ENCODE measurements at regions not wholly inside any gene's neighbourhood (a gene's known extent, or its start where the extent isn't known, plus 50 kb on each side); places are given as distances from the start of the nearest gene placed in this dataset.
"Not testable (repeated sequence)": the region's sequence is repeated elsewhere in the genome, so short reads cannot be mapped to it uniquely, and the experiment has no call there.

GRCh38 chr10:6833458-6834011 is 253.5 kb upstream of the PRKCQ start:
- TF ChIP-seq MAX (IDR thresholded peaks at IDR 0.05; ENCODE audit: low read depth, low read length) (no peak), POLR2A (IDR thresholded peaks at IDR 0.05; ENCODE audit: extremely low read depth, insufficient read length) (no peak), MYC (IDR thresholded peaks at IDR 0.05; ENCODE audit: low read depth, low read length) (no peak), CTCF (IDR thresholded peaks at IDR 0.05; ENCODE audit: low read depth, low read length) (no peak)
- no peak overlapping the region for H3K4me3 ChIP-seq (ENCODE audit: low read depth, low read length)
- DNase-seq (ENCODE audit: low read depth), result no peak

GRCh38 chr10:6830981-6831380 is 250.9 kb upstream of the PRKCQ start:
- not testable (repeated sequence) for H3K4me3 ChIP-seq (ENCODE audit: low read depth, low read length); DNase-seq (ENCODE audit: low read depth)

GRCh38 chr10:6824793-6825192 is 244.7 kb upstream of the PRKCQ start:
- not testable (repeated sequence) for DNase-seq (ENCODE audit: low read depth); H3K4me3 ChIP-seq (ENCODE audit: low read depth, low read length)

GRCh38 chr10:6823770-6824169 is 243.7 kb upstream of the PRKCQ start:
- TF ChIP-seq CTCF (IDR thresholded peaks at IDR 0.05; ENCODE audit: low read depth, low read length) (no peak), MAX (IDR thresholded peaks at IDR 0.05; ENCODE audit: low read depth, low read length) (no peak), POLR2A (IDR thresholded peaks at IDR 0.05; ENCODE audit: extremely low read depth, insufficient read length) (no peak), MYC (IDR thresholded peaks at IDR 0.05; ENCODE audit: low read depth, low read length) (no peak)
- no peak overlapping the region for H3K4me3 ChIP-seq (ENCODE audit: low read depth, low read length)
- DNase-seq (ENCODE audit: low read depth), result no peak

GRCh38 chr10:6819301-6819700 is 239.2 kb upstream of the PRKCQ start:
- no peak overlapping the region for H3K4me3 ChIP-seq (ENCODE audit: low read depth, low read length)
- TF ChIP-seq MYC (IDR thresholded peaks at IDR 0.05; ENCODE audit: low read depth, low read length), result no peak
- TF ChIP-seq MAX (IDR thresholded peaks at IDR 0.05; ENCODE audit: low read depth, low read length), result no peak
- TF ChIP-seq CTCF (IDR thresholded peaks at IDR 0.05; ENCODE audit: low read depth, low read length), result no peak
- TF ChIP-seq POLR2A (IDR thresholded peaks at IDR 0.05; ENCODE audit: extremely low read depth, insufficient read length), result no peak
- DNase-seq (ENCODE audit: low read depth), result no peak

- no peak for TF ChIP-seq MAX (IDR thresholded peaks at IDR 0.05; ENCODE audit: low read depth, low read length)
- no peak for TF ChIP-seq MYC (IDR thresholded peaks at IDR 0.05; ENCODE audit: low read depth, low read length)
- no peak for TF ChIP-seq CTCF (IDR thresholded peaks at IDR 0.05; ENCODE audit: low read depth, low read length)
- TF ChIP-seq POLR2A (IDR thresholded peaks at IDR 0.05; ENCODE audit: extremely low read depth, insufficient read length), result no peak
- DNase-seq (ENCODE audit: low read depth), result no peak
- no peak overlapping the region for H3K4me3 ChIP-seq (ENCODE audit: low read depth, low read length)
Observed at GRCh38 chr10:6817770-6818169, 237.7 kb upstream of the PRKCQ start.

- TF ChIP-seq POLR2A (IDR thresholded peaks at IDR 0.05; ENCODE audit: extremely low read depth, insufficient read length) (no peak), CTCF (IDR thresholded peaks at IDR 0.05; ENCODE audit: low read depth, low read length) (no peak), MYC (IDR thresholded peaks at IDR 0.05; ENCODE audit: low read depth, low read length) (no peak), MAX (IDR thresholded peaks at IDR 0.05; ENCODE audit: low read depth, low read length) (no peak)
- no peak overlapping the region for H3K4me3 ChIP-seq (ENCODE audit: low read depth, low read length)
- no peak for DNase-seq (ENCODE audit: low read depth)
Observed at GRCh38 chr10:6815346-6815745, 235.3 kb upstream of the PRKCQ start.

Measured in NB4 (cell line).